OCI-LY3 (cell line): ENCODE measurements at regions not wholly inside any gene's neighbourhood (a gene's known extent, or its start where the extent isn't known, plus 50 kb on each side); places are given as distances from the start of the nearest gene placed in this dataset.

Experiments used
- H2AFZ ChIP-seq: fragments of 200-600, 300-600 bp; shearing (Covaris generic); 2 replicates; pipeline ENCODE4 v1.6.0; 2014; ENCODE audit warnings: antibody characterized with exemption, low read depth, low read length
- H3K27ac ChIP-seq: fragments of 200-600, 300-600 bp; sonication (generic); 2 replicates; pipeline ENCODE4 v1.5.1; 2014; ENCODE audit warnings: mild to moderate bottlenecking, low read length, moderate library complexity, mixed read lengths
- H3K27me3 ChIP-seq: fragments of 200-600, 300-600 bp; sonication (generic); 2 replicates; pipeline ENCODE4 v1.6.1; 2014; ENCODE audit warnings: low read depth, low read length, mixed read lengths
- H3K36me3 ChIP-seq: fragments of 200-600, 300-600 bp; sonication (generic); replicated peaks from 2 replicates; pipeline ENCODE3; 2014; ENCODE audit warnings: low read depth, low read length, mixed read lengths
- H3K4me1 ChIP-seq: fragments of 300-600, 200-600 bp; sonication (generic); 2 replicates; pipeline ENCODE4 v1.6.1; 2014; ENCODE audit warnings: low read length, mixed read lengths
- H3K4me2 ChIP-seq: fragments of 200-600, 300-600 bp; sonication (generic); 2 replicates; pipeline ENCODE4 v1.6.1; 2014; ENCODE audit warnings: low read length, mixed read lengths
- H3K4me3 ChIP-seq: fragments of 300-600, 200-600 bp; sonication (generic); 2 replicates; pipeline ENCODE4 v1.5.1; 2014; ENCODE audit warnings: antibody characterized with exemption, mild to moderate bottlenecking, low read length, moderate library complexity
- H3K79me2 ChIP-seq: fragments of 300-600, 200-600 bp; shearing (Covaris generic); 2 replicates; pipeline ENCODE4 v1.6.1; 2014; ENCODE audit warnings: mild to moderate bottlenecking, low read length, mixed read lengths
- H3K9ac ChIP-seq: fragments of 300-600, 200-600 bp; shearing (Covaris generic); 2 replicates; pipeline ENCODE4 v1.6.0; 2014; ENCODE audit warnings: mild to moderate bottlenecking, low read length, moderate library complexity
- H3K9me3 ChIP-seq: fragments of 200-600, 300-600 bp; shearing (Covaris generic); 2 replicates; pipeline ENCODE4 v1.6.1; 2014; ENCODE audit warnings: low read length, mixed read lengths; ENCODE audit not compliant: insufficient read depth
- H4K20me1 ChIP-seq: fragments of 200-600, 300-600 bp; sonication (generic); 2 replicates; pipeline ENCODE4 v1.6.1; 2016; ENCODE audit warnings: low read length, mixed read lengths; ENCODE audit not compliant: insufficient read depth
- EZH2phosphoT487 ChIP-seq: fragments of 200-600 bp; shearing (Covaris generic); IDR thresholded peaks from 2 replicates; pipeline ENCODE4 v1.6.1; 2018; ENCODE audit warnings: antibody characterized with exemption, mixed run types, low read depth
- TF ChIP-seq, protein P1 (sequence below): fragments of 200-600, 300-600 bp; sonication (generic); IDR thresholded peaks from 2 replicates; pipeline ENCODE4 v1.5.1; 2014; ENCODE audit warnings: antibody characterized with exemption, low read length, low read depth

DNA sequence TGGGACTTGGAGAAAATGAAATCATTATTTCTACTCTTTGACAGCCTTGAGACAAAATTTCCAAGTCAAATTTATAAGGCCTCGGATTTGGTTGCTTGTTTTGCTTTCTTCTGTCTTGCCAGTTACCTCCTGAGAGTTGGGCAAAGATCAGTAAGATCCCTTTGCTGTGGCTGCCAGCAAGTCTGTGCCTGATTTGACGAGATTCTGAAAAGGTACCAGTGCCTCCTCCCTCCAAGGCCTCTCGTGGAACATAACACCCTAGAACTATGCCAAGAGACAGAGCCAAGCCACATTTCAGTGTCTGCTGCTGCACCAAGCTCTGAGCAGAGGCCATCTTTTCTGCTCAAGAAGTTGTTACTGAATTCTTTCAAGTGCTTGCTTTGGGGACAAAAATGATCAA is 61.0 kb downstream of the GTPBP8 start:
- no peak for TF ChIP-seq EZH2phosphoT487
- TF ChIP-seq, protein P1, sequence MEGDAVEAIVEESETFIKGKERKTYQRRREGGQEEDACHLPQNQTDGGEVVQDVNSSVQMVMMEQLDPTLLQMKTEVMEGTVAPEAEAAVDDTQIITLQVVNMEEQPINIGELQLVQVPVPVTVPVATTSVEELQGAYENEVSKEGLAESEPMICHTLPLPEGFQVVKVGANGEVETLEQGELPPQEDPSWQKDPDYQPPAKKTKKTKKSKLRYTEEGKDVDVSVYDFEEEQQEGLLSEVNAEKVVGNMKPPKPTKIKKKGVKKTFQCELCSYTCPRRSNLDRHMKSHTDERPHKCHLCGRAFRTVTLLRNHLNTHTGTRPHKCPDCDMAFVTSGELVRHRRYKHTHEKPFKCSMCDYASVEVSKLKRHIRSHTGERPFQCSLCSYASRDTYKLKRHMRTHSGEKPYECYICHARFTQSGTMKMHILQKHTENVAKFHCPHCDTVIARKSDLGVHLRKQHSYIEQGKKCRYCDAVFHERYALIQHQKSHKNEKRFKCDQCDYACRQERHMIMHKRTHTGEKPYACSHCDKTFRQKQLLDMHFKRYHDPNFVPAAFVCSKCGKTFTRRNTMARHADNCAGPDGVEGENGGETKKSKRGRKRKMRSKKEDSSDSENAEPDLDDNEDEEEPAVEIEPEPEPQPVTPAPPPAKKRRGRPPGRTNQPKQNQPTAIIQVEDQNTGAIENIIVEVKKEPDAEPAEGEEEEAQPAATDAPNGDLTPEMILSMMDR = no peak
- Histone ChIP-seq H3K9ac (peak overlapping the region; percentile 57), H3K27me3 (no peaks in the 10 kb centered on the region), H3K36me3 (peaks cover 3% of the 10 kb centered on the region), H3K79me2 (no peaks in the 10 kb centered on the region), H4K20me1 (no peaks in the 10 kb centered on the region), H2AFZ (peak overlapping the region; percentile 67), H3K4me3 (peak overlapping the region; percentile 66), H3K4me1 (peaks cover 46% of the 10 kb centered on the region), H3K4me2 (peak overlapping the region; percentile 92), H3K9me3 (no peaks in the 10 kb centered on the region), H3K27ac (0 out of 2 replicates have a peak overlapping the region, but pooled peaks have one; percentile 19)

DNA sequence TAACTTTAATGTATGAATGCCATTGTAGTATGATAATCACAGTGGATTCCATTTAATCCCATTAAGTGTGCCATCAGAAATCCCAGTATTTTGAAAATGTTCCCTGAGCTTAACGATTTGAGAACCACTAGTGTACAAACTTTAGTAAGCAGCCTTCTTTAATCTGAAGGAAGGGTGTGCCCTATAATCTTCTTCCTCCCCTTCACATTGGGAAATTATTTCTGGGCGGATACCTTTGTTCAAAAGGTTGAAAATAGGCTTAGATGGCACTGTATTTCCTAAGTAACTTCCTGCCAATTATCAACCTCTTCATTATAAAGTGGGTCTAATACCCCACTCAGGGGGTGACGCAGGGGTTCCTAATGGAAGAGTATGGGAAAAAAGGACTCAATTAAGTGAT is 62.4 kb downstream of the GTPBP8 start:
- Histone ChIP-seq H3K27ac (no peak overlapping the region), H3K79me2 (no peaks in the 10 kb centered on the region), H3K4me3 (no peak overlapping the region), H3K9ac (no peak overlapping the region), H3K9me3 (no peaks in the 10 kb centered on the region), H3K27me3 (no peaks in the 10 kb centered on the region), H3K4me2 (no peak overlapping the region), H3K4me1 (peaks cover 53% of the 10 kb centered on the region), H2AFZ (no peak overlapping the region), H4K20me1 (no peaks in the 10 kb centered on the region), H3K36me3 (no peaks in the 10 kb centered on the region)
- TF ChIP-seq, protein P1 = no peak
- no peak for TF ChIP-seq EZH2phosphoT487

DNA sequence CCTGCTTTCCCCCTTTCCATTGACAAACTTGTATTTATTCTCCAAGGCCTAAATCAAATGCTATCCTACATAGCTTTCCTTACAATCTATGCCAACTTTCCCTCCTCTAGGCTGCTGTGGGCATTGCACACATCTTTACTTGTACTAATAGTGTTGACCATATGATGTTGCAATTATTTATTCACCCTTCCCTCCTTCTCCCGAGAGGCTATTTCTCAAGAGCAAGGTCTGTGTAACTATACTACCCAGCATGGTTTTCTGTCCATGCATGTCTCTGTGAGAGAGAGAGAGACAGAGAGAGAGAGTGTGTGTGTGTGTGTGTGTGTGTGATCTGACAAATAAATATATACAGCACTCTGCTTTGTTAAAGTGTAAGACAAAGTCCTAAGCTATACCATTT is 63.8 kb downstream of the GTPBP8 start:
- H3K9me3 ChIP-seq = no peaks in the 10 kb centered on the region
- H3K4me1 ChIP-seq = peaks cover 57% of the 10 kb centered on the region
- H3K9ac ChIP-seq = no peak overlapping the region
- no peak overlapping the region for H3K4me2 ChIP-seq
- H4K20me1 ChIP-seq = no peaks in the 10 kb centered on the region
- H3K4me3 ChIP-seq = no peak overlapping the region
- H2AFZ ChIP-seq = no peak overlapping the region
- H3K27me3 ChIP-seq = no peaks in the 10 kb centered on the region
- H3K79me2 ChIP-seq = no peaks in the 10 kb centered on the region
- H3K27ac ChIP-seq = no peak overlapping the region
- H3K36me3 ChIP-seq = no peaks in the 10 kb centered on the region
- no peak for TF ChIP-seq EZH2phosphoT487
- TF ChIP-seq, protein P1 = no peak

DNA sequence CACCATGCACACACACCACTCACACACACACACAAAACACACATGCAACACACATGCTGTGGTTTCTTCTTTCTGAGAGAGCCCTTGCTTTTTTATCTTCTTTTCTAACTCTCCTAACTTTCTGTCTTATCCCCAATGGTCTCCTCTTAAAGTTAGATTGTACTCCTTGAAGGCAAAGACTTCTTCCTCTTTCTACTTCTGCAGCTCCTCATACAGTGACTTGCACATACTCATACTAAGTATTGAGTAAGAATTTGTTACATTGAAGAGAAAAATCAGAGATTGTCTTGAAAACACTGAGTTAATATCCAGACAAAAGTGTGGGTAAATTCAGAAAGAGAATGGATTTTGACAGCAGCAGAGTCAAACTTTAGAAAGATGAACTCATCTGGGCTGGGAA is 64.4 kb downstream of the GTPBP8 start:
- Histone ChIP-seq H2AFZ (no peak overlapping the region), H3K27ac (no peak overlapping the region), H3K36me3 (no peaks in the 10 kb centered on the region), H3K79me2 (no peaks in the 10 kb centered on the region), H3K4me2 (peak overlapping the region; percentile 39), H4K20me1 (no peaks in the 10 kb centered on the region), H3K9ac (no peak overlapping the region), H3K27me3 (no peaks in the 10 kb centered on the region), H3K9me3 (no peaks in the 10 kb centered on the region), H3K4me3 (no peak overlapping the region), H3K4me1 (peaks cover 57% of the 10 kb centered on the region)
- TF ChIP-seq, protein P1 = no peak
- no peak for TF ChIP-seq EZH2phosphoT487
